HepG2 (cell line): ENCODE measurements at regions not wholly inside any gene's neighbourhood (a gene's known extent, or its start where the extent isn't known, plus 50 kb on each side); places are given as distances from the start of the nearest gene placed in this dataset.

Source experiments
- FOXA1 ChIP-seq, 2 experiments: fragments of 450-650 bp in 1 of 2; sonication (generic) in 1 of 2; formaldehyde crosslinking in 1 of 2; IDR thresholded peaks; 2 replicates each; pipeline versions ENCODE4 v1.4.0 to v1.6.1; 2016 to 2020; ENCODE audit warnings: missing genetic modification reagents in 1 of 2
- MAFF ChIP-seq: IDR thresholded peaks from 2 replicates; pipeline ENCODE4 v1.6.1; 2011; ENCODE audit warnings: low read depth, low read length, improper control_type of control experiment
- ZNF138 ChIP-seq: sonication (generic); formaldehyde crosslinking; IDR thresholded peaks from 2 replicates; pipeline ENCODE4 v1.5.0; 2020; ENCODE audit warnings: mild to moderate bottlenecking, low read depth, missing genetic modification reagents

GRCh38 chr3:44058022-44058867 lies 183.4 kb upstream of the TOPAZ1 start:
- no peak for TF ChIP-seq FOXA1 (IDR thresholded peaks at IDR 0.05)
- TF ChIP-seq FOXA1 (CRISPR knock-in tag; IDR thresholded peaks at IDR 0.05) = no peak
- TF ChIP-seq ZNF138 = no peak
- no peak for TF ChIP-seq MAFF
